NCI-H2196 (cell line): ENCODE measurements at regions not wholly inside any gene's neighbourhood (a gene's known extent, or its start where the extent isn't known, plus 50 kb on each side); places are given as distances from the start of the nearest gene placed in this dataset.
"Not testable (repeated sequence)": the region's sequence is repeated elsewhere in the genome, so short reads cannot be mapped to it uniquely, and the experiment has no call there.

Source experiments
- DNase-seq: peaks from one replicate; lab custom pipeline; 2025; ENCODE audit not compliant: unreplicated experiment; lab: John Stamatoyannopoulos, UW

- no peak for DNase-seq
Measured at GRCh38 chr6:132142768-132143167, 191.6 kb upstream of the CCN2 start.

- DNase-seq: no peak
Measured at GRCh38 chr6:132142308-132142707, 191.1 kb upstream of the CCN2 start.

- no peak for DNase-seq
Measured at GRCh38 chr6:132140189-132140588, 189.0 kb upstream of the CCN2 start.

GRCh38 chr6:132139611-132140010 lies 188.4 kb upstream of the CCN2 start:
- no peak for DNase-seq

- DNase-seq: no peak
Measured at GRCh38 chr6:132136981-132137380, 185.8 kb upstream of the CCN2 start.

GRCh38 chr6:132135409-132135808 lies 184.2 kb upstream of the CCN2 start:
- no peak for DNase-seq

- no peak for DNase-seq
Measured at GRCh38 chr6:132133736-132134445, 182.7 kb upstream of the CCN2 start.

- DNase-seq: no peak
Measured at GRCh38 chr6:132132924-132133639, 181.9 kb upstream of the CCN2 start.

GRCh38 chr6:132132422-132132821 lies 181.2 kb upstream of the CCN2 start:
- no peak for DNase-seq

GRCh38 chr6:132131758-132132157 lies 180.6 kb upstream of the CCN2 start:
- no peak for DNase-seq

- no peak for DNase-seq
Measured at GRCh38 chr6:132131351-132131750, 180.2 kb upstream of the CCN2 start.

- no peak for DNase-seq
Measured at GRCh38 chr6:132130626-132131298, 179.6 kb upstream of the CCN2 start.

GRCh38 chr6:132128424-132128823 lies 177.3 kb upstream of the CCN2 start:
- no peak for DNase-seq

GRCh38 chr6:132126150-132126549 lies 175.0 kb upstream of the CCN2 start:
- no peak for DNase-seq

GRCh38 chr6:132122871-132123270 lies 171.7 kb upstream of the CCN2 start:
- DNase-seq: no peak

- no peak for DNase-seq
Measured at GRCh38 chr6:132122176-132122575, 171.0 kb upstream of the CCN2 start.

GRCh38 chr6:132118144-132118543 lies 167.0 kb upstream of the CCN2 start:
- no peak for DNase-seq

GRCh38 chr6:132115714-132116366 lies 164.7 kb upstream of the CCN2 start:
- DNase-seq: no peak

- no peak for DNase-seq
Measured at GRCh38 chr6:132114201-132114825, 163.1 kb upstream of the CCN2 start.

GRCh38 chr6:132109752-132110151 lies 158.6 kb upstream of the CCN2 start:
- DNase-seq: not testable (repeated sequence)

GRCh38 chr6:132107896-132108295 lies 156.7 kb upstream of the CCN2 start:
- no peak for DNase-seq
